ENCODE measurements at regions not wholly inside any gene's neighbourhood (a gene's known extent, or its start where the extent isn't known, plus 50 kb on each side); places are given as distances from the start of the nearest gene placed in this dataset.

DNA sequence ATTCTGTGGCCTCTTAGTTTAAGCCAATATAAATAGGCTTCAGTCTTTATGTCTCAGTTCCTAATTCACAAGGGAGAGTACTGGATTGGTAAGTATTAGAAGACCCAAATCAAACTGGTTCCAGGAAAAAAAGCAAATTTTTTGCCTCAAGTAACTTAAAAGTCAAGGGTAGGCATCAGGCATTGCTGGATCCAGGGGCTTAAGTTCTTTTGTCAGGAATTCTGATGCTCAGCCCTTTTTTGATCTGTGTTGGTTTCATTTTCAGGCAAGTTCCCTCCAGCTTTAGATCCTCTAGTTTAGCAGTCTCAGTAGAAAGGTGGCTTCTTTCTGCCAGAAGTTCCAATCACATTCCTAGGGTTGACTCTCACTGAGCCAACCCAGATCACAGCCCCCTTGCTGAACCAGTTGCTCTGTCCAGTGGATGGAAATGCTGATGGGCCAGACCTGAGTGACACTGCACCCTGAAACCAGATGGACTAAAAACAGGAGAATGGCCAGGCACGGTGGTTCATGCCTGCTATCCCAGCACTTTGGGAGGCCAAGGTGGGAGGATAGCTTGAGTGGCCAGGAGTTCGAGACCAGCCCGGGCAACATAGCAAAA lies 253.5 kb downstream of the SHQ1 start:
- Histone ChIP-seq H3K27ac (no peak overlapping the region), H3K9me3 (no peaks in the 10 kb centered on the region), H3K4me1 (peaks cover 22% of the 10 kb centered on the region), H3K4me3 (no peak overlapping the region), H3K4me2 (no peak overlapping the region)
- ATAC-seq (no peak), DNase-seq (ENCODE audit: low read depth in 1 of 2, low spot score in 1 of 2) (no peak), FAIRE-seq (no peak)
- ChIA-PET POLR2A (no interaction called here), CTCF (no interaction called here)
- 79% methylated on average over 3 of the region's 3 CpGs for WGBS (ENCODE audit: missing lambda C conversion rate)
- TF ChIP-seq CEBPB (IDR thresholded peaks at IDR 0.05) (no peak), FOXS1 (CRISPR knock-in tag; IDR thresholded peaks at IDR 0.05) (no peak), NFE2L2 (conservative IDR thresholded peaks at IDR 0.05; ENCODE audit: low read length) (no peak), POLR2A (IDR thresholded peaks at IDR 0.05; ENCODE audit: low read length) (no peak), EHF (CRISPR knock-in tag; IDR thresholded peaks at IDR 0.05) (no peak), BHLHE40 (IDR thresholded peaks at IDR 0.05; ENCODE audit: low read depth, low read length) (no peak), SREBF2 (IDR thresholded peaks at IDR 0.05) (no peak), HEYL (CRISPR knock-in tag; IDR thresholded peaks at IDR 0.05) (no peak), CBX2 (IDR thresholded peaks at IDR 0.05; ENCODE audit: borderline replicate concordance, low read depth) (no peak), EP300 (IDR thresholded peaks at IDR 0.05) (no peak), ZNF302 (CRISPR knock-in tag; IDR thresholded peaks at IDR 0.05) (no peak), HOXB13 (CRISPR knock-in tag; IDR thresholded peaks at IDR 0.05; ENCODE audit: low read depth) (no peak), ESRRA (IDR thresholded peaks at IDR 0.05; ENCODE audit: borderline replicate concordance, low read length) (no peak), MYC (IDR thresholded peaks at IDR 0.05; ENCODE audit: borderline replicate concordance, low read length) (no peak), SMC3 (IDR thresholded peaks at IDR 0.05) (no peak), REST (IDR thresholded peaks at IDR 0.05) (no peak)
- TF ChIP-seq, protein P1, sequence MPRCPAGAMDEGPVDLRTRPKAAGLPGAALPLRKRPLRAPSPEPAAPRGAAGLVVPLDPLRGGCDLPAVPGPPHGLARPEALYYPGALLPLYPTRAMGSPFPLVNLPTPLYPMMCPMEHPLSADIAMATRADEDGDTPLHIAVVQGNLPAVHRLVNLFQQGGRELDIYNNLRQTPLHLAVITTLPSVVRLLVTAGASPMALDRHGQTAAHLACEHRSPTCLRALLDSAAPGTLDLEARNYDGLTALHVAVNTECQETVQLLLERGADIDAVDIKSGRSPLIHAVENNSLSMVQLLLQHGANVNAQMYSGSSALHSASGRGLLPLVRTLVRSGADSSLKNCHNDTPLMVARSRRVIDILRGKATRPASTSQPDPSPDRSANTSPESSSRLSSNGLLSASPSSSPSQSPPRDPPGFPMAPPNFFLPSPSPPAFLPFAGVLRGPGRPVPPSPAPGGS (IDR thresholded peaks at IDR 0.05) = no peak
- TF ChIP-seq, protein P2, sequence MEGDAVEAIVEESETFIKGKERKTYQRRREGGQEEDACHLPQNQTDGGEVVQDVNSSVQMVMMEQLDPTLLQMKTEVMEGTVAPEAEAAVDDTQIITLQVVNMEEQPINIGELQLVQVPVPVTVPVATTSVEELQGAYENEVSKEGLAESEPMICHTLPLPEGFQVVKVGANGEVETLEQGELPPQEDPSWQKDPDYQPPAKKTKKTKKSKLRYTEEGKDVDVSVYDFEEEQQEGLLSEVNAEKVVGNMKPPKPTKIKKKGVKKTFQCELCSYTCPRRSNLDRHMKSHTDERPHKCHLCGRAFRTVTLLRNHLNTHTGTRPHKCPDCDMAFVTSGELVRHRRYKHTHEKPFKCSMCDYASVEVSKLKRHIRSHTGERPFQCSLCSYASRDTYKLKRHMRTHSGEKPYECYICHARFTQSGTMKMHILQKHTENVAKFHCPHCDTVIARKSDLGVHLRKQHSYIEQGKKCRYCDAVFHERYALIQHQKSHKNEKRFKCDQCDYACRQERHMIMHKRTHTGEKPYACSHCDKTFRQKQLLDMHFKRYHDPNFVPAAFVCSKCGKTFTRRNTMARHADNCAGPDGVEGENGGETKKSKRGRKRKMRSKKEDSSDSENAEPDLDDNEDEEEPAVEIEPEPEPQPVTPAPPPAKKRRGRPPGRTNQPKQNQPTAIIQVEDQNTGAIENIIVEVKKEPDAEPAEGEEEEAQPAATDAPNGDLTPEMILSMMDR (IDR thresholded peaks at IDR 0.05) = no peak
- TF ChIP-seq, protein P3, sequence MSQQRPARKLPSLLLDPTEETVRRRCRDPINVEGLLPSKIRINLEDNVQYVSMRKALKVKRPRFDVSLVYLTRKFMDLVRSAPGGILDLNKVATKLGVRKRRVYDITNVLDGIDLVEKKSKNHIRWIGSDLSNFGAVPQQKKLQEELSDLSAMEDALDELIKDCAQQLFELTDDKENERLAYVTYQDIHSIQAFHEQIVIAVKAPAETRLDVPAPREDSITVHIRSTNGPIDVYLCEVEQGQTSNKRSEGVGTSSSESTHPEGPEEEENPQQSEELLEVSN (IDR thresholded peaks at IDR 0.05; ENCODE audit: borderline replicate concordance, low read depth) = no peak
- TF ChIP-seq, protein P4, sequence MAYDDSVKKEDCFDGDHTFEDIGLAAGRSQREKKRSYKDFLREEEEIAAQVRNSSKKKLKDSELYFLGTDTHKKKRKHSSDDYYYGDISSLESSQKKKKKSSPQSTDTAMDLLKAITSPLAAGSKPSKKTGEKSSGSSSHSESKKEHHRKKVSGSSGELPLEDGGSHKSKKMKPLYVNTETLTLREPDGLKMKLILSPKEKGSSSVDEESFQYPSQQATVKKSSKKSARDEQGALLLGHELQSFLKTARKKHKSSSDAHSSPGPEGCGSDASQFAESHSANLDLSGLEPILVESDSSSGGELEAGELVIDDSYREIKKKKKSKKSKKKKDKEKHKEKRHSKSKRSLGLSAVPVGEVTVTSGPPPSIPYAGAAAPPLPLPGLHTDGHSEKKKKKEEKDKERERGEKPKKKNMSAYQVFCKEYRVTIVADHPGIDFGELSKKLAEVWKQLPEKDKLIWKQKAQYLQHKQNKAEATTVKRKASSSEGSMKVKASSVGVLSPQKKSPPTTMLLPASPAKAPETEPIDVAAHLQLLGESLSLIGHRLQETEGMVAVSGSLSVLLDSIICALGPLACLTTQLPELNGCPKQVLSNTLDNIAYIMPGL (CRISPR knock-in tag; IDR thresholded peaks at IDR 0.05; ENCODE audit: borderline replicate concordance) = no peak
